Activated CD4-positive, alpha-beta T cell treated with anti-CD3 and anti-CD28 coated beads, Interleukin-2, amount 50 U/mL, for 24 hours (primary cell): ENCODE measurements at regions not wholly inside any gene's neighbourhood (a gene's known extent, or its start where the extent isn't known, plus 50 kb on each side); places are given as distances from the start of the nearest gene placed in this dataset.

Experiments used
- DNase-seq, 2 donors: peaks; one replicate each; pipeline ENCODE4 v3.0.0-alpha.2; 2020; ENCODE audit warnings: low read depth in 1 of 2, low spot score in 1 of 2

DNA sequence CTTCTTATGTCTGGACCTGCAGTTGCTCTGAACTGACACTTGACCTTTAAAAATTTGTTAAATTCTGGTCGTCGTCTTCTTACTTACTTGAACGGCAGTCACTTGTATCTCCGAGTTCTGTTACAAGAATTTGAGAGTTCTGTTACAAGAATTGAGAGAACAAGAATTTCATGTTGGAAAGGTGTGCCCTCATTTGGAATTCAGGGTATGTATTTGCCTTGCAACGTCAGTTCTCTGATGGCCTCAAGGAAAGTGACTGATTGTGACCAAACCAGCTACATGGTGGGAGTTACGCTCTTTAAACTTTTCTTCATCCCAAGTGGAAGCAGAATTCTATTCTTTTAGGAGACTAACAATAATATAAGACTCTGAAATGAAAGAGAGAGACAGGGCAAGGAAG is 320.0 kb upstream of the TRIB2 start:
- DNase-seq, result no peak

DNA sequence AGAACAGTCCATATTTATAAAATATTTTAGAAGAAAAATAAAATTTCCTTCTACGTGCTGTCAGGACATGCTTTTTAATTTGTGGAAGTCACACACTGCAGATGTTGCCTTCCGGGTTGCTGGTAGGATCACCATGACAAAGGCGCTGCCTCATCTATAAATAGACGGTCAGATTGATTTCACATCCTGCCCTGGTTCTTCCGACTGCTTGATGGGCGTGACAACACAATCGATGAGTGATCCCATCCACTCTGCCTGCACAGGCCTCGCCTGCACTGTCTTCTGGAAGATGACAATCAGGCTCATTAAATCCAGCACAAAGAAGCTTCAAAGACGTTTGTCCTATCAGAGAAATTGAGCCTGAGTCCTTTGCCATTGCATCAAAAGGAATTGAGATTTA is 318.9 kb upstream of the TRIB2 start:
- no peak for DNase-seq

DNA sequence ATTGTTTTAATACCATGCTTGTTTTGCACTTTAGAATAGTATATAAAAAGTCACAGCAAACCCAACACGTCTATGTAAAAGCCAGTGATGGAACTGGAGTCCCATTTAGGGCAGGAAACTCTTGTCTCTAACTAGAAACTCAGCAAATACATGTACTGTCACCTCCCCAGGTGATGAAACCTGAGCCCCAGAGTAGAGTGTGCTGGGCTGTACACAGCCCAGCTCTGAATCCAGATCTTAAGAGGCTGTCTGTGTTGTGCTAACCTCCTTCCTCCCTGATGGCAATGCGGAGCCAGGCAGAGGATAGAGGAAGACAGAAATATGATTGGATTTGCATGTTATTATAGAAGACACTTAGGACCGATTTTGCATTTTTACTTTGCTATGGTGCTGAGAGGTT is 317.5 kb upstream of the TRIB2 start:
- no peak for DNase-seq

DNA sequence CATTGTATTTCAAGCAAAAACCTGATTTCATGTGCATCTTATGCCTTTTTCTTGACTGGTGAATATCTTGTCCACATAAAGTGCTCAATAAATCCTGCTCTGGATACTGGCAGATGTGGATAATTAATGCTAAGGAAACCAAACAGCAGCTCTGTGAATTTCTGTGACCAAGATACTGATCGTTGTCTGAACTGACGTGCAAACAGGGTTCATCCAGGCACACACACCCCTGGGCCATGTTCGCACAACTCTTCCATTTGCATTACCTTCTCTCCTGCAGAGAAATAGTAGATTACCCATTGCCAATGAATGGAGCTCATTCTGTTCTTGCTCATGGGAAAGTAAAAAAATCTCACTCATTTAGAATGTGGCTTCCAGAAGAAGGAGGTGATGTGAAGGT is 316.2 kb upstream of the TRIB2 start:
- no peak for DNase-seq

DNA sequence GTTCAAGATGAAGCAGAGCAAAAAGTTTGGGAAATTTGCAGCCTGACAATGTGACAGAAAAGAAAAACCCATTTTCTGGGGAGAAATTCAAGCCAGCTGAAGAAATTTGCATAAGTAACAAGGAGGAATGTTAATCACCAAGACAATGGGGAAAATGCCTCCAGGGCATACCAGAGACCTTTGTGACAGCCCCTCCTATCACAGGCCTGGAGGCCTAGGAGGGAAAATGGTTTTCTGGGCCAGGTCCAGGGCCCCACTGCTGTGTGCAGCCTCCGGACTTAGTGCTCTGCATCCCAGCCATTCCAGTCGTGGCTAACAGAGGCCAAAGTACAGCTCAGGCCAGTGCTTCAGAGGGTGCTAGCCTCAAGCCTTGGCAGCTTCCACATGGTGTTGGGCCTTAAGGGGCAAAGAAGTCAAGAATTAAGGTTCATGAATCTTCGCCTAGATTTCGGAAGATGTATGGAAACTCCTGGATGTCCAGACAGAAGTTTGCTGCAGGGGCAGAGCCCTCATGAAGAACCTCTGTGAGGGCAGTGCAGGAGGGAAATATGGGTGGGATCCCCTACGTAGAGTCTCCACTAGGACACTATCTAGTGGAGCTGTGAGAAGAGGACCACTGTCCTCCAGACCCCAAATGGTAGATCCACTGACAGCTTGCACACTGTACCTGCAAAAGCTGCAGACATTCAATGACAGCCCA is 314.1 kb upstream of the TRIB2 start:
- DNase-seq, result no peak

DNA sequence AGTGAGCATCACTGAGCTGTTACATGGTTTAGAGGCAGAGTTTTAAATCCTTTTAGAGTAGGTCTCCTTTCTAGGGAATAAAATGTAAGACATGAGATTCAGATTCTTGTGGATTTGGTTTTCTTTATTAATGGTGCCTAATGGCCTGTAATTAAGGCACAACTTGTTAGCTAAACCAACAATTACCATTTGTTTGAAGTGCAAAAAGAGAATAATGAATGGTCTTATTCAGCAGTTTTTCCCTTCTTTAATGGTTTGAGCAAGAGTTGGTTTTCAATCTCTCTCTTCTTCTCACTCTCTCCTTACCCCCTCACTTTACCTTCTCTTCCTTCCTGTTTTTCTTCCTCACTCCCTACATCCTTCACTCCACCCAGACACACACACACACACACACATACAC is 312.2 kb upstream of the TRIB2 start:
- DNase-seq, result no peak

DNA sequence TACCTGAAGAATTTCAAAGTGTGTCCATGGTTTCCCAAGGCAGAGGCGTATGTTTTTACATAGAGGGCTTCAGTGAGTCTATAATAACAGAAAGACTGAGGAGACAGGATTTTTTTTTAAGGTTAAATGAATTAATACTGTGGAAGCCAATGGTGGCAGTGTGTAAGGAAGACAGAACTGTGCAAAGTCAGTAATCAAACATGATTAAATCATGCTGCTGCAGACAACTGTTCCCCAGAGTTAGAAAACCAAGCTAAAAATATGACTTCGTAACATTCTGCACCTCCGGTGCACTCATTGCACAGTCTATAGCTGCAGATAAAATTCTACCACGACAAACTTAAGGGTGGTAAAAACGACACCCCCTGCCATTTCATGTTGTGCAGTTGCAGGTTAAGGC is 309.6 kb upstream of the TRIB2 start:
- no peak for DNase-seq

DNA sequence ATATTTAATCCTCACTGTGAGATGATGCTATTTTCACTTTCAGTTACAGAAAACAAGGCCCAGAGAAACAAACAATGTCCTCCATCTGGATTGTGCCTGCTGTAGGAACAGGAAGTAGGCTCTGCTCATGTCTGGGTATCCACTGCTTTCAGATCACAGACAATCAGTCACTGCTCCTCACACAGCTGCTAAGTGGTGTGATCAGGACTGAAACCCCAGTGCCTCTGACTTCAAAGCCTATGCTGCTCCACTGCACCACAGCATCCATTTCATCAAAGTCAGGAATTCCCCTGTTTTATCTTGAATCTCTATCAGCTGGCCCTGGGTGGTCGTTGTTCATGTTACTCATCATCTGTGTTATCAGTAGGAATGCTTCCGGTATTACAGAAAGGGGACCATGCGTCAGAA is 303.8 kb upstream of the TRIB2 start:
- peak in 1 of 2 donors; percentile 43 for DNase-seq

DNA sequence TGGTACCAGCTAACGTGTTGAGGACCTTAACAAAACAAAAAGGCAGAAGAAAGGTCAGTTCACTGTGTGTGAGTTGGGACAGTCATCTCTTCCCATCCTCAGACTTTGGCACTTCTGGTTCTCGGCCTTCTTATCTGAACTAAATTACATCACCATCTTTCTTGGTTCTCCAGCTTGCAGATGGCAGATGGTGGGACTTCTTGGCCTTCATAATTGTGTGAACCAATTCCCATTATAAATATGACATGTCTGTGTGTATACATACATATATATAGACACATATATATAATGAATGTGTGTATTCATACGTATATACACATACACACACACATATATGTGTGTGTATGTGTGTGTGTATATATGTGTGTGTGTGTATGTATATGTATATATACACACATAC is 301.2 kb upstream of the TRIB2 start:
- DNase-seq, result no peak

DNA sequence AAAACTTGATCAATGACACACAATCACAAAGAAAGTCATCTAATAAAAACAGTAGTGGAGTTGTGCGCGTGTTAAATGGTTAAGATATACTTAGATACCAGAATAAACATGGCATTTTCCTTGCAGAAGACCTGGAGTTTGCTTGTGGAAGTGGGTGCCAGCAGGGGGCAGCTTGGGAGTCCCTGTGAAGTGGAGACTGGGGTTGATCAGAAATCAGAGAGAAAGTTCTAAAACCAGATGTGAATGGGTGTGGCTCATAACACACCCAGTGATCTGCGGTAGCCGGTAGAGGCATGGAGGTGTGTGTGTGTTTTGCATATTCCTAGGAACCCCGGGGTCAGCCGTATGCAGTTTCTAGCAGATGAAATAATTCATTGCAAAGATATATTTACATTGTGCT is 300.1 kb upstream of the TRIB2 start:
- peak; percentile 21 to 29 for DNase-seq

DNA sequence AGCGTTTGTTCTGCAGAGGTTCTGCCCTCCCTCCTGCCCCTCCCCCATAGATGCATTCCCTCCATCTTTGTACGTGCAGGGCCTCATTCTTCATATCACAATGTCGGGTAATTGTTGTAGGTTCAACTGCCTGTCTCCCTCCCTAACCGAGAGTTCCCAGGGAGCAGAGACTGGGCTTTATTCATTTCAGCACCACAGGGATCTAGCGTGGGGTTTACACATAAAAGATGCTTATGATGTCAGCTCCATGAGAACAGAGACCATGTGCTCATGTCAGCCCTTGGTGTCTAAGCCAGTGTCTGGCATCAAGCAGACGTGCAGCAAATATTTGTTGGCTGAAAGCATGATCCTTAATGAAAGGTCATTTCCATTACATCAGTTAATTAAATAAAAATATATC is 298.9 kb upstream of the TRIB2 start:
- no peak for DNase-seq

DNA sequence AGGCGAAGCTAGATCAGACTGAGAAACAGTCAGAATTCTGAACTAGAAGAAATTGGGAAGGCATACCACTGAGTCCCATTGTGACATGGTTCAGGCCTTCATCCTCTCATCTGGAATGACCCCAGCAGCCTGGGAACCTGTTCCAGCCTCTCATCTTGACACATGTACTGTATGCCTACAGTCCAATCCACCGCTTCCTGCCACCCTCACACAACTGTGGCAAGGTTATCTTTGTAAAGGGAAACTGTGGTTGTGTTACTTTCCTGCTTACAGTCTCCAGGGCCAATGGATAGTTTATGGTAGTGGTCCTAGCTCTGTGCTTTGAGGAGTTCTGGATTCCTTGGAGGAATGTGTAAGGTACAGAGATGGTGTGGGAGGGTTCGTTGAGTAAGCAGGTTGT is 296.9 kb upstream of the TRIB2 start:
- no peak for DNase-seq

DNA sequence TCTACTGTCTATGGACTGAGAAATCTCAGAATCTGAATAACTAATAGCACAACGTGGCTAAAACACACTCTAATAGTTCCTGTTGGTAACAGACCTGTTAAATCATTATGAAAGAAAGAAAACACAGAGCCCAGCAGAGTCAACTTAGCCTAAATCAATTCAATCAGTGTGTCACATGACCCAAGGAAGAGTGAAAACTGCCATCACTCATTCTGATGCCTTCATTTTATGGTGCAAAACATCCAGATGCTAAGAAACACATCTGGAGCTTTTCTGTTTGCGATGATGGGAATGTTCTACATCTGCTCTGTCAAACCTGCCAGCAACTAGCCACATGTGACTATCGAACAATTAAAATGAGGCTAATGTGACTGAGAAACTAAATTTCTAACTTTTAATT is 295.7 kb upstream of the TRIB2 start:
- DNase-seq, result no peak

DNA sequence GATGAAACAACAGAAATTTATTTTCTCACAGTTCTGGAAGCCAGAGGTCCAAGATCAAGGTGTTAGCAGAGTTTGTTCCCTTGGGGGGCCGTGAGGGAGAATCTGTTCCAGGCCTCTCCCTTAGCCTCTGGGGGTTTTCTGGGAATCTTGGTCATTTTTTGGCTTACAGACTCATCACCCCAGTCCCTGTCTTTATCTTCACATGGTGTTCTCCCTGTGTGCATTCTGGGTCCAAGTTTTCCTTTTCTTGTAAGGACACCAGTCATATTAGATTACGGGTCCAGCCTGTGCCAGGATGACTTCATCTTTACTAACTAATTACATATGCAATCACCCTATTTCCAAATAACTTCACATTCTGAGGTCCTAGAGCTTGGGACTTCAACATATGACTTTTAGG is 292.5 kb upstream of the TRIB2 start:
- no peak for DNase-seq

DNA sequence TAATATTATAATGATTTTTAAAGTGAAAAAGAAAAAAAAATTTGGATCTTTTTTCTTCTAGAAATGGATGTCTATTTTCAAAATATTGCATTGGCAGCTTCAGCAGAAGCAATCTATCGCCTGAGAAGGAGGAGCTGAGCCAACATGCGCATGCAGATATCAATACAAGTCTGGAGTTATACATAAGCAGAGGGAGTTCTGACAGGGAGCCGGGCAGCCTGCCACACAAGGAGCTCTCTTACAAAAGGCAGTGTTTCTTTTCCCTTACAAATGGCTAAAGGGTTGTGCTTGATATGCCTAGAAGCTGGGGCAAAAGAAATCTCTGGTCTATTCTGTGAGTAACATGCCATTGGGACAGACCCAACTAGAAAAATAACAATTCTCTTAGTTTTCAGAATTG is 291.9 kb upstream of the TRIB2 start:
- DNase-seq, result no peak

DNA sequence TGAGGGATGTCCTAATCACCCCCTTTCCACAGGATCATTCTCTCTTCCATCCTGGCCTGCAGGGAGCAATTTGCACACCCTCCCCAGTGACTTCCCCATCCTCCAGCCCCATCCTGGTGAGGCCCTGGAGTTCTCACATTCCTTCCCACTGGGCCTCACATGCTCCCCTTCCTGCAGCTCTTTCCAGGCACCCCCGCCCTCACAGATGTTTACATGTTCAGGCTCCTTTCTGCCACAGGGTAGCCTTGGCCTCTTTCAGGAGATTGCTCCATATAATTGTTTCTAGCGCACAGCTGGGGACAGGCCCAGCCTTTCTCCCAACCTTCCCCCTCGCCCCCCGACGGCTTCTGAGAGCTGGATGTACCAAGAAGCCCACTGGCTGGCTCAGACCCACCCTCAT is 288.4 kb upstream of the TRIB2 start:
- no peak for DNase-seq

DNA sequence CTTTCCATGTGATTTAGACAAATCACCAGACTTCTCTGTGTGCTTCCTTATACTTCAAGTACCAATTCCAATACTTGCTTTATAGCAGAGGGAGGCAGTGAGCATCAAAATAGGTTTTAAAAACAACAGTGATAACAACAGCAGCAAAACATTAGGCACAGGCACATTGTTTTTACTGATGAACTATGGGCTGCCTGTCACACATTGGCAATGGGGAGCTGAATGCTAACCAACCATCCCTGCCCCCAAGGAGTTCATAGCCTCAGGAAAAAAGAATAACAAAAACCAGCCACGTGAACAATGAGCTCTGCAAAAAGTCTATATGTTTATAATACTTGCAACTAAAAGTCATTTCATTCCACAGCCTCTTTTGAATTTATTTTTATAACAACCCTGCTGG is 287.9 kb upstream of the TRIB2 start:
- DNase-seq, result no peak

DNA sequence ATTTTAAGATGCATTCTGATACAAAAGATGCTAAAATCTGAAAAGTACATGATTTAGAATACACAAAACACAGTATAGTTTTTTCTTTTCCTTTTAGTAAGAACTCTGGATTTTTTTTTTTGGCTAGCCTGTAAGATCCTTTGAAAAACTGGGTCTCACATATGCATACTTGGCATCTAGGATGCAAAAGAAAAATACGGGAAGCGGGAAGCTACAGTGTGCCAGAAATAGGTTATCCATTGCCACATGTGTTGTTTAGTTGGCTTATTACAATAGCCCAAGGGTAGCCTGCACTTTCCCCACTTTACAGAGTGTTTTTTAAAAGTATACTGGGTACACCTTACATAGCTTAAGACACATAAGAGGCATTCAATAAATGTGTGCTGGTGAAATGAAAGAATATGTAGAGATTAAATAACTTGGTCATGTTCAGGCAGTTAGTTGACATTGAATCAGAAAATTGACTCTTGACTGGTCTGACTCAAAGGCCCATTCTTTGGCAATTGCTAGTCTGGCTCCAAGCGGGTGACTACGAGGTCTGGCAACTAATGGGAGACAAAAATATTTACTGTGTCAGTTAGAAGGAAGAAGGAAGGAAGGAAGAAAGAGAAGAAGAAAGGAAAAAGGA is 286.8 kb upstream of the TRIB2 start:
- DNase-seq, result no peak

DNA sequence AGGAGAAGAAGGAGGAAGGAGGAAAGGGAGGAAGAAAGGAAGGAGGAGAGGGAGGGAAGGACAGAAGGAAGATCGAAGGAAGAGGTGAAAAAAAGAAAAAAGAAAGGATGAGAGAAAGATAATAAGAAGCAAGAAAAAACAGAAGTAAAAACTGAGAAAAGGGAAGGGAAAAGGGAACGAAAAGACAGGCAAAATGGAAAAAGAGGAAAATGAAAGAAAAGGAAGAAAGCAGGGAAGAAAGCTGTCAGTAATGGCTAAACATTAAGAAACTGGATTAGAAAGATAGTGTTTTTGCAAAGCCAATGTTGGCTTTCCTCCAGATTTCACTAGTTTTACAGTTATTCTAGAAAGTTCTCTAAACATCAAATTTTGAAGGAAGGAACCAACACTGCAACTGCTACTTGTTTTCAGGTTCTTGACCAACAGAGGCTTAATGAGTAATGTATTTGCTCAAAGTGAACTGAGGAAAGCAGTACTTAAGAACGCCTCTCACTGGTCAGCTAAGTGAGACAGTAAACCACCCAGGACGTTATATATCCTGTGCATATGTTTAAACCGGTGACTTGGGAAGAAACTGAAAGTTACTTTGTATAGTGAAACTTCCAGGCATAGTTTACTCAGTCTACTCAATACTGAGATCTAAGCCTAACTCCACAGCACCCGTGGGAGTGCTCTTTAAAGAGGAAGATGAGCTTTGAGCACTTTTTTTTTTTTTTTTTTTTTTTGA is 286.2 kb upstream of the TRIB2 start:
- peak in 1 of 2 donors; percentile 28 for DNase-seq

DNA sequence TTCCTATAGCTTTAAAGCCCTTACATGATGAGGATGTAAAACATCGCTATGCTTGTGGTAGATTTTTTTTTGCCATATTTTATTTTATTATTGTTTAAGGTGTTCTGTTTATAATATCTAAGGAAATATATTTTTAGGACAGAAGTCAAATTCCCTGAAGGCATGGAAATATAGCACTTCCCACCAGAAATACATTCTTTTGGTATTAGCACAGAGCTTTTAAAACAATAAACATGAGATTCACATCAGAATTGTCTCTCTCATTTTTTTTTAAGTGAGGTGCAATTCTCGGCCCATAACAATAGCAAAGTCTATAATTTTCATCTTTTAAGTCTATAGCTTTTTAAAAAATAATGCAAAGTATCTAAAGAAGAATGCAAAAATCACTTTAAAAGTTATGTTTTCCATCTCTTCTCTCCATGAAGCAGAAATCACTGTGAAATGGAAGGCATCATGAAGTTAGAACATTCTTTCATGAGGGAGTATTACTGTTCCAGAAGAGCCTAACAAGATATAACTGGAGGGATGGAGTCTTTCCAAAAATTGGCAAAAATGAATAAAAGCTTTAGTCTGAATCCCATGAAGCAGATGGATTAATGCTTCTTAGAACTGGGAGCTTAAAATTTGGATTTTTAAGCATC is 283.6 kb upstream of the TRIB2 start:
- no peak for DNase-seq

DNA sequence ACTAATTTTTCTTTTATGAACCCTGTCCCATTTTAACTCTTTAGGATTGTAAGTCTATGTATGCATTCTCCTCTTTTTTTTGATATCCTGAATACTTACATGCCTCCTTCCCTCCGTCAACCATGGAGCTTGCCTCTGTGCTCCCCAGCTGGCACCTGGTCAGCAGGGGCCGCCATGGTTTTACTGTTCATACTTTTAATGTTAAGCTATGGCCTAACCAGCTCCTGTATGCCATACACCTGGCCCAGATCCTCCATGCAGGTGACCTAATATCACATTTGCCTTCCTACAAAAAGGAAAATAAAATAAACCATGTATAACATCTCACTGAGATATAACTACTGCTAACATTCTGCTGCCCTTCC is 283.1 kb upstream of the TRIB2 start:
- DNase-seq, result no peak

DNA sequence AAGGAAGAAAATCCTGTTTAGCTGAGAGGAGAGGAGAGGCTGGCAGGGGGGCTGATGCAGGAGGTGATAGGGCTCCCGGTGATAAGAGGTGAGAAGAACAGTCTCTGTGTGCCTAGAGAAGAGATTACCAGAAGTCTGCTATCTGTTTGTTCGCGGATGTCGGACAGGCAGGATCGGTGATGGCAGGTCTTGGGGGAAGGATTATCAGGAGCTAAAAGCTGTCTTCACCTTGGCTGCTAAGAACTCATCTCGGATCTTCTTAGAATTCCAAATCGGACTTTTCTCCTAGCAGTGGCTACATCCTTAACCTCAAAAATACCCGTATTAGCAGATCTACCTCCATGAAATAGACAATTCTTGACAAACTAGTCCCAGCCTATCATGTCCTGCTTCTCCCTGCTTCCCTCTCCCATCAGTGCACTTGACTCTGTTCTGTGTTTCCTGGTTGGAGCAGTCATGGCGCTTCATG is 282.1 kb upstream of the TRIB2 start:
- no peak for DNase-seq
